HG02610 (cell line): ENCODE measurements at regions not wholly inside any gene's neighbourhood (a gene's known extent, or its start where the extent isn't known, plus 50 kb on each side); places are given as distances from the start of the nearest gene placed in this dataset.
"Not testable (repeated sequence)": the region's sequence is repeated elsewhere in the genome, so short reads cannot be mapped to it uniquely, and the experiment has no call there.

Experiments
- ATAC-seq: cut with Tn5 transposase; IDR thresholded peaks from one replicate; pipeline ENCODE4 v1.9.1; 2021; ENCODE audit warnings: mild to moderate bottlenecking, moderate library complexity; ENCODE audit not compliant: unreplicated experiment

GRCh38 chr6:170087421-170087780 is 203.5 kb downstream of the DLL1 start:
- ATAC-seq = not testable (repeated sequence)

GRCh38 chr6:170086639-170087420 is 204.0 kb downstream of the DLL1 start:
- no peak for ATAC-seq

GRCh38 chr6:170085475-170086401 is 205.1 kb downstream of the DLL1 start:
- ATAC-seq = no peak

- ATAC-seq = no peak
Observed at GRCh38 chr6:170084166-170084730, 206.6 kb downstream of the DLL1 start.

GRCh38 chr6:170083236-170084051 is 207.4 kb downstream of the DLL1 start:
- ATAC-seq = no peak

GRCh38 chr6:170082531-170083187 is 208.2 kb downstream of the DLL1 start:
- ATAC-seq = no peak

- no peak for ATAC-seq
Observed at GRCh38 chr6:170082067-170082466, 208.8 kb downstream of the DLL1 start.

- no peak for ATAC-seq
Observed at GRCh38 chr6:170081556-170081955, 209.3 kb downstream of the DLL1 start.

- no peak for ATAC-seq
Observed at GRCh38 chr6:170080828-170081371, 210.0 kb downstream of the DLL1 start.

GRCh38 chr6:170080169-170080827 is 210.6 kb downstream of the DLL1 start:
- ATAC-seq = no peak

- ATAC-seq = no peak
Observed at GRCh38 chr6:170076466-170077165, 214.3 kb downstream of the DLL1 start.

- ATAC-seq = no peak
Observed at GRCh38 chr6:170075659-170076223, 215.1 kb downstream of the DLL1 start.

GRCh38 chr6:170074907-170075306 is 216.0 kb downstream of the DLL1 start:
- no peak for ATAC-seq

- no peak for ATAC-seq
Observed at GRCh38 chr6:170074435-170074834, 216.4 kb downstream of the DLL1 start.

GRCh38 chr6:170073846-170074245 is 217.0 kb downstream of the DLL1 start:
- no peak for ATAC-seq

- no peak for ATAC-seq
Observed at GRCh38 chr6:170072246-170072645, 218.6 kb downstream of the DLL1 start.

GRCh38 chr6:170069611-170070010 is 221.3 kb downstream of the DLL1 start:
- no peak for ATAC-seq

- ATAC-seq = no peak
Observed at GRCh38 chr6:170068496-170068895, 222.4 kb downstream of the DLL1 start.
